GM10248 (cell line): ENCODE measurements at regions not wholly inside any gene's neighbourhood (a gene's known extent, or its start where the extent isn't known, plus 50 kb on each side); places are given as distances from the start of the nearest gene placed in this dataset.

Experiments used
- CTCF ChIA-PET: fragments of 300-600 bp; sonication (Branson Sonifier 250); formaldehyde crosslinking; extraction: SDS; loops from one replicate; lab custom pipeline; 2021; ENCODE audit warnings: antibody characterized with exemption; lab: Yijun Ruan, JAX
- POLR2A ChIA-PET: fragments of 350-650 bp; sonication (Branson Sonifier 250); formaldehyde crosslinking; extraction: SDS; loops from one replicate; lab custom pipeline; 2020; ENCODE audit warnings: antibody characterized with exemption; lab: Yijun Ruan, JAX
- DNase-seq: peaks from one replicate; pipeline ENCODE4 v3.0.0; 2012; ENCODE audit errors: extremely low spot score
- TF ChIP-seq, protein P1 (sequence below): IDR thresholded peaks from 2 replicates; pipeline ENCODE4 v1.5.1; 2012; ENCODE audit warnings: mild to moderate bottlenecking, low read depth; ENCODE audit errors: extremely low read depth, missing control alignments, control extremely low read depth

DNA sequence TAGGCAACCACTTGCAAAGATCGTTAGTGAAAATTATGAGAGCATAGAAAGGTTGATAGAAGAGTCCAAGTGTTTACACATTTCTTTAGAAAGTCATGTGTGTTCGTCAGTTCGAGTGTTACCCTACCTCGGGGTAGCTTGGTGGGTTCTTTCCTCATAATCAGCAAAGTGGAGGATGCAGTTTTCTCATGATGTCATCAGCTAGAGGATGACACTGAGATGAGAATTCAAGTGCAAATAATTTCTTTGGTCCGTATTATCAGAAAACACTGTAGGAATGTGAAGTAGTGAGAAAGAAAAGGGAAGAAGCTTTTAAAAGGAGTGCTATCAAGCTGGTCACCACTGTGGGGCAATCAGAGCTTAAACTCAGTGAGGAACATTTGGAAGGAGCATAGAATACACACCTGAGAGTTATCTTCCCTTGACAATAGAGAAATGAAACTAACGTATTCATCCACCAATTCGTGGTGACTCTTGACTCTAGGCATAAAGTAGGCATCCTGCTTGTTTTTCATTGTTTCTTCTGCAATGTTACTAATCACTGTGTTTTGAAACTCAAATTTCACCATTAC is 1340.9 kb upstream of the TMEM132C start:
- TF ChIP-seq, protein P1, sequence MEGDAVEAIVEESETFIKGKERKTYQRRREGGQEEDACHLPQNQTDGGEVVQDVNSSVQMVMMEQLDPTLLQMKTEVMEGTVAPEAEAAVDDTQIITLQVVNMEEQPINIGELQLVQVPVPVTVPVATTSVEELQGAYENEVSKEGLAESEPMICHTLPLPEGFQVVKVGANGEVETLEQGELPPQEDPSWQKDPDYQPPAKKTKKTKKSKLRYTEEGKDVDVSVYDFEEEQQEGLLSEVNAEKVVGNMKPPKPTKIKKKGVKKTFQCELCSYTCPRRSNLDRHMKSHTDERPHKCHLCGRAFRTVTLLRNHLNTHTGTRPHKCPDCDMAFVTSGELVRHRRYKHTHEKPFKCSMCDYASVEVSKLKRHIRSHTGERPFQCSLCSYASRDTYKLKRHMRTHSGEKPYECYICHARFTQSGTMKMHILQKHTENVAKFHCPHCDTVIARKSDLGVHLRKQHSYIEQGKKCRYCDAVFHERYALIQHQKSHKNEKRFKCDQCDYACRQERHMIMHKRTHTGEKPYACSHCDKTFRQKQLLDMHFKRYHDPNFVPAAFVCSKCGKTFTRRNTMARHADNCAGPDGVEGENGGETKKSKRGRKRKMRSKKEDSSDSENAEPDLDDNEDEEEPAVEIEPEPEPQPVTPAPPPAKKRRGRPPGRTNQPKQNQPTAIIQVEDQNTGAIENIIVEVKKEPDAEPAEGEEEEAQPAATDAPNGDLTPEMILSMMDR: peak; percentile 7
- no peak for DNase-seq
- ChIA-PET CTCF (interaction anchor here (1.0 kb wide), 1 partner anchor 12 kb away, joined by 3 read pairs; no protein-coding TSS in a partner anchor), POLR2A (no interaction called here)

DNA sequence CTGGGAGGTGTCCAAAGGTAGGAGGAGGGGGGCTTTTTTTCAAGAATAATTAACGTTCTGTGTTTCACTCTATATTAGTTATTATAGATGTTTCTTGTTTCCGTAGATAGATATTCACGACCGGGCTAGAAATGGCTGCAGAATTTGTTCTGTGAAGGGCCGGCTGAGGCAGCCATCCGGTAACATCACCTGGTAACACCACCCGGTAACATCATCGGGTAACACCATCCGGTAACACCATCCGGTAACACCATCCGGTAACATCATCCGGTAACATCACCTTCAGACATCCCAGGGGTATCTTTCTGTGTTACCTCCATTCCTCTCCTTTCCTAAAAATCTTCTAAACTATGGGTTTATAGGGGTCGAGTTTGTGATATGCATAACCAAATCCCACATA is 1336.7 kb upstream of the TMEM132C start:
- no peak for DNase-seq
- POLR2A ChIA-PET: no interaction called here
- TF ChIP-seq, protein P1: no peak
- CTCF ChIA-PET: no interaction called here

GRCh38 chr12:126932156-126932555 is 1334.8 kb upstream of the TMEM132C start:
- no peak for DNase-seq
- CTCF ChIA-PET: no interaction called here
- TF ChIP-seq, protein P1: no peak
- POLR2A ChIA-PET: no interaction called here

- DNase-seq: no peak
- ChIA-PET CTCF (no interaction called here), POLR2A (no interaction called here)
- TF ChIP-seq, protein P1: no peak
Measured at GRCh38 chr12:126935435-126935834, 1331.5 kb upstream of the TMEM132C start.

GRCh38 chr12:126936181-126936851 is 1330.7 kb upstream of the TMEM132C start:
- TF ChIP-seq, protein P1: no peak
- no peak for DNase-seq
- ChIA-PET POLR2A (no interaction called here), CTCF (no interaction called here)

GRCh38 chr12:126937431-126937830 is 1329.5 kb upstream of the TMEM132C start:
- DNase-seq: no peak
- CTCF ChIA-PET: no interaction called here
- TF ChIP-seq, protein P1: no peak
- POLR2A ChIA-PET: no interaction called here
